PC-3 (cell line): ENCODE measurements at regions not wholly inside any gene's neighbourhood (a gene's known extent, or its start where the extent isn't known, plus 50 kb on each side); places are given as distances from the start of the nearest gene placed in this dataset.

Experiments
- CTCF ChIP-seq: fragments of 300-600 bp; sonication (generic); conservative IDR thresholded peaks from 2 replicates; pipeline ENCODE4 v1.5.1; 2017; ENCODE audit warnings: antibody characterized with exemption, low read depth, mild to moderate bottlenecking, low read length
- EZH2 ChIP-seq: fragments of 300-600 bp; sonication (generic); IDR thresholded peaks from one replicate; pipeline ENCODE4 v1.6.1; 2017; ENCODE audit warnings: antibody characterized with exemption, mild to moderate bottlenecking, low read length; ENCODE audit not compliant: unreplicated experiment
- EZH2phosphoT487 ChIP-seq: fragments of 300-600 bp; sonication (generic); IDR thresholded peaks from 2 replicates; pipeline ENCODE4 v1.6.1; 2018; ENCODE audit warnings: mild to moderate bottlenecking, antibody characterized with exemption, low read length, borderline replicate concordance

GRCh38 chr1:245051349-245052221, 103.2 kb upstream of the KIF26B start:
- TF ChIP-seq CTCF (no peak), EZH2phosphoT487 (no peak), EZH2 (no peak)
